WTC11 (cell line): ENCODE measurements at regions not wholly inside any gene's neighbourhood (a gene's known extent, or its start where the extent isn't known, plus 50 kb on each side); places are given as distances from the start of the nearest gene placed in this dataset.

Experiments used
- ATAC-seq: fragments of 200-7000 bp; cut with Tn5 transposase; 2 replicates; pipeline ENCODE4 v1.10.0; 2021; ENCODE audit warnings: mild to moderate bottlenecking, moderate library complexity
- CTCF ChIA-PET: fragments of 300-600 bp; sonication (Branson Sonifier 250); formaldehyde crosslinking; loops from one replicate; lab custom pipeline; 2021; ENCODE audit warnings: antibody characterized with exemption; lab: Charles Lee
- POLR2A ChIA-PET: fragments of 350-600 bp; sonication (Branson Sonifier 250); formaldehyde crosslinking; loops from one replicate; lab custom pipeline; 2021; ENCODE audit warnings: antibody characterized with exemption; lab: Charles Lee
- DNase-seq: peaks from one replicate; pipeline ENCODE4 v3.0.0; 2021; ENCODE audit warnings: low spot score
- H3K27ac Mint-ChIP-seq: 2 replicates; pipeline ENCODE4 v1.8.0; 2021; ENCODE audit warnings: mixed read lengths
- H3K27me3 Mint-ChIP-seq: 2 replicates; pipeline ENCODE4 v1.8.0; 2021; ENCODE audit warnings: low read depth, mild to moderate bottlenecking, moderate library complexity, mixed read lengths
- H3K36me3 Mint-ChIP-seq: 2 replicates; pipeline ENCODE4 v1.8.0; 2021; ENCODE audit warnings: mixed read lengths
- H3K4me1 Mint-ChIP-seq: 2 replicates; pipeline ENCODE4 v1.8.0; 2022; ENCODE audit warnings: mixed read lengths
- H3K4me3 Mint-ChIP-seq: 2 replicates; pipeline ENCODE4 v1.8.0; 2021; ENCODE audit warnings: mild to moderate bottlenecking, moderate library complexity, mixed read lengths
- H3K9me3 Mint-ChIP-seq: 2 replicates; pipeline ENCODE4 v1.8.0; 2021; ENCODE audit warnings: mixed read lengths
- FOXJ3 ChIP-seq: sonication (generic); formaldehyde crosslinking; IDR thresholded peaks from 2 replicates; pipeline ENCODE4 v1.9.0; 2021; ENCODE audit warnings: missing genetic modification reagents, mild to moderate bottlenecking, borderline replicate concordance
- MXD4 ChIP-seq: fragments of 250-450 bp; sonication (Bioruptor Pico); IDR thresholded peaks from 2 replicates; pipeline ENCODE4 v1.8.0; 2021; ENCODE audit warnings: mild to moderate bottlenecking, moderate library complexity, borderline replicate concordance
- NR1H2 ChIP-seq: sonication (generic); formaldehyde crosslinking; IDR thresholded peaks from 2 replicates; pipeline ENCODE4 v1.9.0; 2021; ENCODE audit warnings: mild to moderate bottlenecking, moderate library complexity, missing genetic modification reagents
- NR2C2 ChIP-seq: sonication (generic); formaldehyde crosslinking; IDR thresholded peaks from 2 replicates; pipeline ENCODE4 v1.8.0; 2022; ENCODE audit warnings: mild to moderate bottlenecking, missing genetic modification reagents
- OVOL2 ChIP-seq: fragments of 250-450 bp; sonication (Bioruptor Pico); IDR thresholded peaks from 2 replicates; pipeline ENCODE4 v1.9.0; 2021; ENCODE audit warnings: mild to moderate bottlenecking, borderline replicate concordance
- ZBTB21 ChIP-seq: sonication (generic); formaldehyde crosslinking; IDR thresholded peaks from 2 replicates; pipeline ENCODE4 v1.8.1; 2023; ENCODE audit warnings: mild to moderate bottlenecking, missing genetic modification reagents, borderline replicate concordance
- TF ChIP-seq, protein P1 (sequence below): sonication (generic); formaldehyde crosslinking; conservative IDR thresholded peaks from 2 replicates; pipeline ENCODE4 v1.8.1; 2023; ENCODE audit warnings: mild to moderate bottlenecking, low read depth, missing genetic modification reagents, moderate library complexity
- TF ChIP-seq, protein P2 (sequence below): sonication (generic); formaldehyde crosslinking; IDR thresholded peaks from 2 replicates; pipeline ENCODE4 v1.8.0; 2022; ENCODE audit warnings: mild to moderate bottlenecking, missing genetic modification reagents
- TF ChIP-seq, protein P3 (sequence below): sonication (generic); formaldehyde crosslinking; IDR thresholded peaks from 2 replicates; pipeline ENCODE4 v1.8.1; 2022; ENCODE audit warnings: mild to moderate bottlenecking, missing genetic modification reagents, moderate library complexity, borderline replicate concordance
- TF ChIP-seq, protein P4 (sequence below): sonication (generic); formaldehyde crosslinking; IDR thresholded peaks from 2 replicates; pipeline ENCODE4 v1.8.1; 2023; ENCODE audit warnings: mild to moderate bottlenecking, missing genetic modification reagents, borderline replicate concordance
- TF ChIP-seq, protein P5 (sequence below): fragments of 250-450 bp; sonication (Bioruptor Pico); IDR thresholded peaks from 2 replicates; pipeline ENCODE4 v1.9.0; 2021; ENCODE audit warnings: moderate library complexity, mild to moderate bottlenecking, inconsistent platforms, borderline replicate concordance
- TF ChIP-seq, protein P6 (sequence below): fragments of 250-450 bp; sonication (Bioruptor Pico); conservative IDR thresholded peaks from 2 replicates; pipeline ENCODE4 v1.9.0; 2021; ENCODE audit warnings: mild to moderate bottlenecking
- TF ChIP-seq, protein P7 (sequence below): sonication (generic); formaldehyde crosslinking; IDR thresholded peaks from 2 replicates; pipeline ENCODE4 v1.8.0; 2023; ENCODE audit warnings: missing genetic modification reagents
- TF ChIP-seq, protein P8 (sequence below): sonication (generic); formaldehyde crosslinking; IDR thresholded peaks from 2 replicates; pipeline ENCODE4 v1.8.1; 2022; ENCODE audit warnings: low read depth, mild to moderate bottlenecking, moderate library complexity, missing genetic modification reagents, borderline replicate concordance

DNA sequence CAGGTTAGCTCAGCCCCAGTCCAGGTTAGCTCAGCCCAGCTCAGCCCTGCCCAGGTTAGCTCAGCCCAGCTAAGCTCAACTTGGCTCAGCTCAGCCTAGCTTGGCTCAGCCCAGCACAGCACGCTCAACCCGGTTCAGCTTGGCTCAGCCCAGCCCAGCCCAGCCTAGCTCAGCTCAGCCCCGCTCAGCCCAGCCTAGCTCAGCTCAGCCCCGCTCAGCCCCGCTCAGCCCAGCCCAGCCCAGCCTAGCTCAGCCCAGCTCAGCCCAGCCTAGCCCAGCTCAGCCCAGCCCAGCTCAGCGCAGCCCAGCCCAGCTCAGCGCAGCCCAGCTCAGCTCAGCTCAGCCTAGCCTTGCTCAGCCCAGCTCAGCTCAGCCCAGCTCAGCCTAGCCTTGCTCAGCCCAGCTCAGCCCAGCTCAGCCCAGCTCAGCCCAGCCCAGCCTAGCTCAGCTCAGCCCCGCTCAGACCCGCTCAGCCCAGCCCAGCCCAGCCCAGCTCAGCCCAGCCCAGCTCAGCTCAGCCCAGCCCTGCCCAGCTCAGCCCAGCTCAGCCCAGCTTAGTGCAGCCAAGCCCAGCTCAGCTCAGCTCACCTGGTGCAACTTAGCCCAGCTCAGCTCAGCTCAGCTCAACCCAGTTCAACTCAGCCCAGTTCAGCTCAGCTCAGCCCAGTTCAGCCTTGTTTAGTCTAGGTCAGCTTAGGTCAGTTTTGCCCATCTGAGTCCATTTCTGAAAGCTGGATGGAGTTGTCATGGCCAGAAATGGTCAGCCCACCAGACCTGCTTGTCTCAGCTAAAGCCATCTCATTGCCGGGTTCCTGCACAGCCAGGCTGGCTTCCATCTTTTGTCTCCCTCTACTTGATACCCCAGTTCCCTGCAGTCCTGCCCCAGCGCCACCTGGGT, 333.6 kb downstream of the TMEM121 start:
- DNase-seq = no peak
- Mint-ChIP-seq H3K4me3 (no peak overlapping the region), H3K27me3 (peaks cover 5% of the 10 kb centered on the region), H3K27ac (no peak overlapping the region), H3K36me3 (peaks cover 49% of the 10 kb centered on the region), H3K9me3 (peaks cover 36% of the 10 kb centered on the region), H3K4me1 (no peaks in the 10 kb centered on the region)
- ATAC-seq = no peak
- TF ChIP-seq, protein P1, sequence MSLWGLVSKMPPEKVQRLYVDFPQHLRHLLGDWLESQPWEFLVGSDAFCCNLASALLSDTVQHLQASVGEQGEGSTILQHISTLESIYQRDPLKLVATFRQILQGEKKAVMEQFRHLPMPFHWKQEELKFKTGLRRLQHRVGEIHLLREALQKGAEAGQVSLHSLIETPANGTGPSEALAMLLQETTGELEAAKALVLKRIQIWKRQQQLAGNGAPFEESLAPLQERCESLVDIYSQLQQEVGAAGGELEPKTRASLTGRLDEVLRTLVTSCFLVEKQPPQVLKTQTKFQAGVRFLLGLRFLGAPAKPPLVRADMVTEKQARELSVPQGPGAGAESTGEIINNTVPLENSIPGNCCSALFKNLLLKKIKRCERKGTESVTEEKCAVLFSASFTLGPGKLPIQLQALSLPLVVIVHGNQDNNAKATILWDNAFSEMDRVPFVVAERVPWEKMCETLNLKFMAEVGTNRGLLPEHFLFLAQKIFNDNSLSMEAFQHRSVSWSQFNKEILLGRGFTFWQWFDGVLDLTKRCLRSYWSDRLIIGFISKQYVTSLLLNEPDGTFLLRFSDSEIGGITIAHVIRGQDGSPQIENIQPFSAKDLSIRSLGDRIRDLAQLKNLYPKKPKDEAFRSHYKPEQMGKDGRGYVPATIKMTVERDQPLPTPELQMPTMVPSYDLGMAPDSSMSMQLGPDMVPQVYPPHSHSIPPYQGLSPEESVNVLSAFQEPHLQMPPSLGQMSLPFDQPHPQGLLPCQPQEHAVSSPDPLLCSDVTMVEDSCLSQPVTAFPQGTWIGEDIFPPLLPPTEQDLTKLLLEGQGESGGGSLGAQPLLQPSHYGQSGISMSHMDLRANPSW (CRISPR knock-in tag) = no peak
- TF ChIP-seq OVOL2 (CRISPR knock-in tag) (no peak), ZBTB21 (no peak), NR2C2 (CRISPR knock-in tag) (no peak), NR1H2 (CRISPR knock-in tag) (no peak)
- TF ChIP-seq, protein P2, sequence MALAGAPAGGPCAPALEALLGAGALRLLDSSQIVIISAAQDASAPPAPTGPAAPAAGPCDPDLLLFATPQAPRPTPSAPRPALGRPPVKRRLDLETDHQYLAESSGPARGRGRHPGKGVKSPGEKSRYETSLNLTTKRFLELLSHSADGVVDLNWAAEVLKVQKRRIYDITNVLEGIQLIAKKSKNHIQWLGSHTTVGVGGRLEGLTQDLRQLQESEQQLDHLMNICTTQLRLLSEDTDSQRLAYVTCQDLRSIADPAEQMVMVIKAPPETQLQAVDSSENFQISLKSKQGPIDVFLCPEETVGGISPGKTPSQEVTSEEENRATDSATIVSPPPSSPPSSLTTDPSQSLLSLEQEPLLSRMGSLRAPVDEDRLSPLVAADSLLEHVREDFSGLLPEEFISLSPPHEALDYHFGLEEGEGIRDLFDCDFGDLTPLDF (CRISPR knock-in tag) = no peak
- TF ChIP-seq, protein P3, sequence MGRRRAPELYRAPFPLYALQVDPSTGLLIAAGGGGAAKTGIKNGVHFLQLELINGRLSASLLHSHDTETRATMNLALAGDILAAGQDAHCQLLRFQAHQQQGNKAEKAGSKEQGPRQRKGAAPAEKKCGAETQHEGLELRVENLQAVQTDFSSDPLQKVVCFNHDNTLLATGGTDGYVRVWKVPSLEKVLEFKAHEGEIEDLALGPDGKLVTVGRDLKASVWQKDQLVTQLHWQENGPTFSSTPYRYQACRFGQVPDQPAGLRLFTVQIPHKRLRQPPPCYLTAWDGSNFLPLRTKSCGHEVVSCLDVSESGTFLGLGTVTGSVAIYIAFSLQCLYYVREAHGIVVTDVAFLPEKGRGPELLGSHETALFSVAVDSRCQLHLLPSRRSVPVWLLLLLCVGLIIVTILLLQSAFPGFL (CRISPR knock-in tag) = no peak
- TF ChIP-seq, protein P4, sequence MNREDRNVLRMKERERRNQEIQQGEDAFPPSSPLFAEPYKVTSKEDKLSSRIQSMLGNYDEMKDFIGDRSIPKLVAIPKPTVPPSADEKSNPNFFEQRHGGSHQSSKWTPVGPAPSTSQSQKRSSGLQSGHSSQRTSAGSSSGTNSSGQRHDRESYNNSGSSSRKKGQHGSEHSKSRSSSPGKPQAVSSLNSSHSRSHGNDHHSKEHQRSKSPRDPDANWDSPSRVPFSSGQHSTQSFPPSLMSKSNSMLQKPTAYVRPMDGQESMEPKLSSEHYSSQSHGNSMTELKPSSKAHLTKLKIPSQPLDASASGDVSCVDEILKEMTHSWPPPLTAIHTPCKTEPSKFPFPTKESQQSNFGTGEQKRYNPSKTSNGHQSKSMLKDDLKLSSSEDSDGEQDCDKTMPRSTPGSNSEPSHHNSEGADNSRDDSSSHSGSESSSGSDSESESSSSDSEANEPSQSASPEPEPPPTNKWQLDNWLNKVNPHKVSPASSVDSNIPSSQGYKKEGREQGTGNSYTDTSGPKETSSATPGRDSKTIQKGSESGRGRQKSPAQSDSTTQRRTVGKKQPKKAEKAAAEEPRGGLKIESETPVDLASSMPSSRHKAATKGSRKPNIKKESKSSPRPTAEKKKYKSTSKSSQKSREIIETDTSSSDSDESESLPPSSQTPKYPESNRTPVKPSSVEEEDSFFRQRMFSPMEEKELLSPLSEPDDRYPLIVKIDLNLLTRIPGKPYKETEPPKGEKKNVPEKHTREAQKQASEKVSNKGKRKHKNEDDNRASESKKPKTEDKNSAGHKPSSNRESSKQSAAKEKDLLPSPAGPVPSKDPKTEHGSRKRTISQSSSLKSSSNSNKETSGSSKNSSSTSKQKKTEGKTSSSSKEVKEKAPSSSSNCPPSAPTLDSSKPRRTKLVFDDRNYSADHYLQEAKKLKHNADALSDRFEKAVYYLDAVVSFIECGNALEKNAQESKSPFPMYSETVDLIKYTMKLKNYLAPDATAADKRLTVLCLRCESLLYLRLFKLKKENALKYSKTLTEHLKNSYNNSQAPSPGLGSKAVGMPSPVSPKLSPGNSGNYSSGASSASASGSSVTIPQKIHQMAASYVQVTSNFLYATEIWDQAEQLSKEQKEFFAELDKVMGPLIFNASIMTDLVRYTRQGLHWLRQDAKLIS (CRISPR knock-in tag) = no peak
- ChIA-PET CTCF (no interaction called here), POLR2A (no interaction called here)

DNA sequence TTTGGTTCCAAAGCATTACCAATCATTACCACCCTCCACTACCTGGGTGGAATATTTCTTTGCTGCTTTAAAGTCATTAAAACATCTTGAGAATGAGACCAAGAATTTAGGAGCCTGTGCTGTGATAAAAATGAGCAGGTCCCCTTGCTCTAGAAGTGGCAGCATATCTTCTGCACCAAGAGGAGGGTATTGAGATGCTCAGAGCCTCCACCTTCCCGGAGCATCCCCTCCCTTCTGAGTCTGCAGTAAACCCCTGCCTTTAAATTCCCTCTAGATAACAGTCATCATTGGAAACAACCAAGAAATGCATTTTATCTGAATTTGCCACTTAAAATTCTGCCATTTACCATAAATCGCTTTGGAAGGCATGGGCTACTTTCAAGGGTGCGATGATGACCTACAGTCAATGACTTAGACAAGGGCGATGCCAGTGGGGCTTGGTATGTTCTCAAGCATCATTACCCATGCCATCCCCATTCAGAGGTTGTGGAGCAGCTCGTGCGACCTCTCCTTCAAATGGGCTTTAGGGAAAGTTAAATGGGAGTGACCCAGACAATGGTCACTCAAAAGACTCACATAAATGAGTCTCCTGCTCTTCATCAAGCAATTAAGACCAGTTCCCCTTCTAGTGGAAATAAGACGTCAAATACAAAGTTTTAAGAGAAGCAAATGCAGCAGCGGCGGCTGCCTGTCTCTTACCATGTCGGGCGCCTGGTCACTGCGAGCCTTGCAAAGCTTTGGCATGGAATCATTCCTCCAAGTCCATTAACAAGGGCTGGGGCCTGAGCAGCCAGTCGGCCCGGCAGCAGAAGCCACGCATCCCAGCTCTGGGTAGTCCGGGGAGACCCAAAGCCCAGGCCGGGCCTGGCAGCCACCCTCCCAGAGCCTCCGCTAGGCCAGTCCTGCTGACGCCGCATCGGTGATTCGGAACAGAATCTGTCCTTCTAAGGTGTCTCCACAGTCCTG, 334.5 kb downstream of the TMEM121 start:
- Mint-ChIP-seq H3K27me3 (peaks cover 4% of the 10 kb centered on the region), H3K27ac (no peak overlapping the region), H3K4me3 (no peak overlapping the region), H3K4me1 (no peaks in the 10 kb centered on the region), H3K36me3 (peaks cover 43% of the 10 kb centered on the region), H3K9me3 (peaks cover 31% of the 10 kb centered on the region)
- ATAC-seq = no peak
- DNase-seq = peak; percentile 1
- POLR2A ChIA-PET = no interaction called here
- CTCF ChIA-PET = no interaction called here
- TF ChIP-seq, protein P5, sequence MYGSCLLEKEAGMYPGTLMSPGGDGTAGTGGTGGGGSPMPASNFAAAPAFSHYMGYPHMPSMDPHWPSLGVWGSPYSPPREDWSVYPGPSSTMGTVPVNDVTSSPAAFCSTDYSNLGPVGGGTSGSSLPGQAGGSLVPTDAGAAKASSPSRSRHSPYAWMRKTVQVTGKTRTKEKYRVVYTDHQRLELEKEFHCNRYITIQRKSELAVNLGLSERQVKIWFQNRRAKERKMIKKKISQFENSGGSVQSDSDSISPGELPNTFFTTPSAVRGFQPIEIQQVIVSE (CRISPR knock-in tag) = no peak
- TF ChIP-seq FOXJ3 (CRISPR knock-in tag) = no peak
- TF ChIP-seq, protein P6, sequence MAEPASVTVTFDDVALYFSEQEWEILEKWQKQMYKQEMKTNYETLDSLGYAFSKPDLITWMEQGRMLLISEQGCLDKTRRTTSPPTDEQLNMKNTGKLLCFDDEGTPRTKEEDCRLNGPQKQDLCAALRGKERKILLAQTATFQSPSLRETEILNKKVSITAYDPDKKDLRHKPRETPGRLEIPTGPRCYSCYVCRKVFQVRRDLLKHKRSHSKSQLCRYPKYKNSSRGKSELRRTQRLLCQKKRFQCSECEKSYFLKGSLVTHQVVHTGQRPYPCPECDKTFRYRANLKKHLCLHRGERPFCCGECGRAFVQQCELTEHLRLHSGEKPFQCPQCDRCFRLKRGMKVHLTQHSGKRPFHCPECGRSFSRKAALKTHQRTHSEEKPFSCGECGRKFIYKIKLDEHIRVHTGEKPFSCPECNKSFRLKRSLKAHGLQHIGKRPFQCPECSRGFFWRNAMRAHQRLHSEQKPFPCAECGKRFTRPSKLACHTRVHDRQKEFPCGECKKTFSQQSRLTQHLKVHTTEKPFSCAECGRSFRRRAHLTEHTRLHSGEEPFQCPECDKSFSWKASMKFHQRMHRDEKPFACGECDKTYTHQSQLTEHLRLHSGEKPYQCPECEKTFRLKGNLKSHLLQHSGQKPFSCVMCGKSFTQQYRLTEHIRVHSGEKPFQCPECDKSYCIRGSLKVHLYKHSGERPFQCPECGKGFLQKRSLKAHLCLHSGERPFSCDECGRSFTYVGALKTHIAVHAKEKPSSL = no peak
- TF ChIP-seq, protein P7, sequence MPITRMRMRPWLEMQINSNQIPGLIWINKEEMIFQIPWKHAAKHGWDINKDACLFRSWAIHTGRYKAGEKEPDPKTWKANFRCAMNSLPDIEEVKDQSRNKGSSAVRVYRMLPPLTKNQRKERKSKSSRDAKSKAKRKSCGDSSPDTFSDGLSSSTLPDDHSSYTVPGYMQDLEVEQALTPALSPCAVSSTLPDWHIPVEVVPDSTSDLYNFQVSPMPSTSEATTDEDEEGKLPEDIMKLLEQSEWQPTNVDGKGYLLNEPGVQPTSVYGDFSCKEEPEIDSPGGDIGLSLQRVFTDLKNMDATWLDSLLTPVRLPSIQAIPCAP = no peak
- no peak for TF ChIP-seq MXD4 (CRISPR knock-in tag)
- TF ChIP-seq, protein P2 (CRISPR knock-in tag) = no peak
- TF ChIP-seq NR1H2 (CRISPR knock-in tag) = no peak
- TF ChIP-seq, protein P8, sequence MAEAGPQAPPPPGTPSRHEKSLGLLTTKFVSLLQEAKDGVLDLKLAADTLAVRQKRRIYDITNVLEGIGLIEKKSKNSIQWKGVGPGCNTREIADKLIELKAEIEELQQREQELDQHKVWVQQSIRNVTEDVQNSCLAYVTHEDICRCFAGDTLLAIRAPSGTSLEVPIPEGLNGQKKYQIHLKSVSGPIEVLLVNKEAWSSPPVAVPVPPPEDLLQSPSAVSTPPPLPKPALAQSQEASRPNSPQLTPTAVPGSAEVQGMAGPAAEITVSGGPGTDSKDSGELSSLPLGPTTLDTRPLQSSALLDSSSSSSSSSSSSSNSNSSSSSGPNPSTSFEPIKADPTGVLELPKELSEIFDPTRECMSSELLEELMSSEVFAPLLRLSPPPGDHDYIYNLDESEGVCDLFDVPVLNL (CRISPR knock-in tag) = no peak
